ENCODE measurements at regions not wholly inside any gene's neighbourhood (a gene's known extent, or its start where the extent isn't known, plus 50 kb on each side); places are given as distances from the start of the nearest gene placed in this dataset.
A peak's percentile ranks its signal among the peaks of the same experiment; 100 is the strongest.

DNA sequence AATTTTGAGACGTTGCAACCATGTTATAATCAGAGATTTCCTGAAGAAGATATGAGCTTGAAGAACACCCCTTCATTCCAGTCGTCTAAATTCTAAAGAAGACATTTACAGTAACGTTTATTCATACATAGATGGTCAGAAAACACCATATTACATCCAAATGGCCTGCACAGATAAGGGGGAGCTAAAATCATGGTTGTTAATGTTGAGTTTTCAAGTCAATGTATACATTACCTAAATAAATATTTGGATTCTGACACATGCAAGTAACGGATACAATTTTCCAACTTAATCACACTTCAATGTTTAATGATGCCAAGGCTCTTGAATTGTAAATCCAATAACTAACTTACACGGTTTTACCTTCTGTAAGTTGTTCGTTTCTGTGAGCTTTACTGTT, 318.4 kb downstream of the SLC6A15 start:
- no peak for DNase-seq

DNA sequence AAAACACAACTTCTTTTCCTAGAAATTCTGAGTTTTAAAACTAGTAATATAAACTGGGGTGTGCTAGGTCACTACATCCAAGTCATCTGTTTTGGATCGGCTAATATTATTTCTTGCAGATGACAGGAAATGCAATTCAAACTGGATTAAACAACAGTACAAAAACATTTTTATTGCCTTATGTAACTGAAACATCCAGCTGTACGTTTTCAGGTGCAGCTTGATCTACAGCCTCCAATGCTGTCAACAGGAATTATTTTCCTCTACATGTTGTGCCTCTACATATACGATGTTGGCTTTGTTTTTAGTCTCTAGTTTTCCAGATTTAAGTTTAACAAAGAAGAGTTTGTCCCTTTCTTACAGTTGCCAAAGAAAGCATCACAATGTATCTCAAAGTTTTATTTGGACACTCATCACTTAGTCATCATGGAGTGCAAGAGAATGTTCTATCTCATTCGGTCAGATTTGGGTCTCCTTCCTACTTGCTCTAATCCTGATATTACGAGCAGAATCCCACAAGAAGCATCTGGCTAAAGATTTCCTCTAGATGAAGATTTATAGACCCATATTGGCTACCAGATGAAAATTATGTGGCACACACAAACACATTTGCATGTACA, 326.7 kb downstream of the SLC6A15 start:
- DNase-seq = peak; percentile 32

DNA sequence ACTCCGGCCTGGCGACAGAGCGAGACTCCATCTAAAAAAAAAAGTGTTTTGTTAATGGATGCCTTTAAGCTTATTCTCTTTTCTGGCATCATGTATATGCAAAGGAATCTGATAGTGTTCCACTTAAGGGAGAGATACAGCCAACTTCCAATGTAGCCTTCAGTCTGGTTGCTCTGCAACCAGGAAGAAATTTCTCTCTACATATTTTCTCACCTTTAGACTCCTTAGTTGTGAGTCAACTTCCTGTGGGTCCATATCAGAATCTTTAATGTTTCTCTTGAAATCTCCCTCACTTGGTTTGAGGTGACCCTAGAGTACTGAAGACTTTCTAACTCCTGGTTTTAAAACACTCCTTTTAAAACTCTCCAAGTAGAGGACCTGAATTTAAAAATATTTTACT, 340.4 kb downstream of the SLC6A15 start:
- DNase-seq = no peak

DNA sequence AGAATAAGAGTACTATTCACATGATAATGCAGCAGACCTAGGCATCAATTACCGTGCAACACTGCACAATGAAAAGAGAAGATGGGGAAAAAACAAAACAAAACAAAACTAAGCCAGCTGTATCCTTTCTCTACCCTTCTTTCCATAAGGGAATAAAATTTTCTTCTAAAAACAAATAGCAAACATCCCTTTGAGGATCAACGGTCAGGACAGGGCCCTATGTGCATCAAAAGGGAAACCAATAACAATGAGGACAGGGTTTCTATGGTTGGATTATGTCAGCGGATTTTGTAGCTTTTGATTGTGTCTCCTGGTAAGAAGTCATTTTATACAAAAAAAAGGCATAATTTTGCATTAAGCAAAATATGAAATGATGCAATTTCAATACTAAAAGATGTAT, 350.3 kb downstream of the SLC6A15 start:
- no peak for DNase-seq

DNA sequence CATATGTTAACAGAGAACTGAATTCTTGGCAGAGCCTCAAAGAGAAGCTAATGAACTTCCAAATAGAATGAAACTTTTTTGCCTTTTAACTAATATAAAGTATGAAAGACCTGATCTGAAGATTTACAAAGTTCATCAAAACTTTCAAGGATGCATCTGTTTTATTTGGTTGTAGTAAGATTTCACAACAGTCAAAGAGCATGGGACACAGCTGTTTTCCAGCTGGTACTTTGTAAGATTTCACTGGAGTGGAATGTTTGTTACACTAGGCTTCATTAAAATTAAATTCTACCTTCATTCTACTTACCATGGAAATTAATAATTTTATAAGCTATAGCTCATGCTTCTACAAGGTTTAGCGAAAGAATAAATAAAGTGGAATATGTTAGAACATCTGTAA, 351.2 kb downstream of the SLC6A15 start:
- no peak for DNase-seq

DNA sequence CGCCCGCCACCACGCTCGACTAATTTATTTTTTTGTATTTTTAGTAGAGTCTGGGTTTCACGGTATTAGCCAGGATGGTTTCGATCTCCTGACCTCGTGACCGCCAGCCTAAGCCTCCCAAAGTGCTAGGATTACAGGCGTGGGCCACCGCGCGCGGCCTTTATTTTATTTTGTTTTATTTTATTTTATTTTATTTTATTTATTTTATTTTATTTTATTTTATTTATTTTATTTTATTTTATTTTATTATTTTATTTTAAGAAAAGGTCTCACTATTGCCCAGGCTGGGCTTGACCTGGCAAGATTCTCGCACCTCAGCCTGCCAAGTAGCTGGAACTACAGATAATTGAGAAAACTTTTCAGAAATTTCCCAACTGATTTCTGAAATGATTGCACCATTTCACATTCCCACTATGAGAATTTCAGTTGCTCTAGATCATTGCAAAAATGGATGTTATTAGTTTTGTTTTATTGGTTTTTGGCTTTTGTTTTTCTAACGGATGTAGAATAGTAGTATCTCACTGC, 358.3 kb downstream of the SLC6A15 start:
- no peak for DNase-seq

GRCh38 chr12:84553331-84554117, 359.1 kb downstream of the SLC6A15 start:
- DNase-seq = no peak

- no peak for DNase-seq
Measured at GRCh38 chr12:84551373-84551772, 361.2 kb downstream of the SLC6A15 start.

DNA sequence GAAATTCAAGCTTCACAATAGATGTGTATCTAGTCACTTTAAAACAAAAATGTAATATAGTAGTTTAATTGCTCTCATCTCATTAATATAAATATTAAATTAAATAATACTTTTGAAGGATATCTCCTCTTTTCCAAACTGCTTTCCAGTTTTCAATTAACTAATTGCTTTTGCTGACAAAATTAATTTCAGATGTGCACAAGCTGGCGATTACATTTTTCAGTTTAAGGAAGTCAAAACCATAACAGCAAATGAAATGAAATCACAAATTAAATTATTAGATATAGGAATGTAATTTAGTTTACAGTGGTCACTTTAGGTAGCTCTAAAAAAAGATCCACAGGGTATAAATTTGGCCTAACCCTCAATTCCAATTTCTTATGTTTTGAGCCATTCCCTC, 362.1 kb downstream of the SLC6A15 start:
- DNase-seq = no peak

- DNase-seq = peak; percentile 12
Measured at GRCh38 chr12:84542289-84542688, 370.3 kb downstream of the SLC6A15 start.

GRCh38 chr12:84537666-84538065, 374.9 kb downstream of the SLC6A15 start:
- DNase-seq = no peak

- peak; percentile 59 for DNase-seq
Measured at GRCh38 chr12:84512751-84513150, 399.8 kb downstream of the SLC6A15 start.

- no peak for DNase-seq
Measured at GRCh38 chr12:84508851-84509260, 403.7 kb downstream of the SLC6A15 start.

DNA sequence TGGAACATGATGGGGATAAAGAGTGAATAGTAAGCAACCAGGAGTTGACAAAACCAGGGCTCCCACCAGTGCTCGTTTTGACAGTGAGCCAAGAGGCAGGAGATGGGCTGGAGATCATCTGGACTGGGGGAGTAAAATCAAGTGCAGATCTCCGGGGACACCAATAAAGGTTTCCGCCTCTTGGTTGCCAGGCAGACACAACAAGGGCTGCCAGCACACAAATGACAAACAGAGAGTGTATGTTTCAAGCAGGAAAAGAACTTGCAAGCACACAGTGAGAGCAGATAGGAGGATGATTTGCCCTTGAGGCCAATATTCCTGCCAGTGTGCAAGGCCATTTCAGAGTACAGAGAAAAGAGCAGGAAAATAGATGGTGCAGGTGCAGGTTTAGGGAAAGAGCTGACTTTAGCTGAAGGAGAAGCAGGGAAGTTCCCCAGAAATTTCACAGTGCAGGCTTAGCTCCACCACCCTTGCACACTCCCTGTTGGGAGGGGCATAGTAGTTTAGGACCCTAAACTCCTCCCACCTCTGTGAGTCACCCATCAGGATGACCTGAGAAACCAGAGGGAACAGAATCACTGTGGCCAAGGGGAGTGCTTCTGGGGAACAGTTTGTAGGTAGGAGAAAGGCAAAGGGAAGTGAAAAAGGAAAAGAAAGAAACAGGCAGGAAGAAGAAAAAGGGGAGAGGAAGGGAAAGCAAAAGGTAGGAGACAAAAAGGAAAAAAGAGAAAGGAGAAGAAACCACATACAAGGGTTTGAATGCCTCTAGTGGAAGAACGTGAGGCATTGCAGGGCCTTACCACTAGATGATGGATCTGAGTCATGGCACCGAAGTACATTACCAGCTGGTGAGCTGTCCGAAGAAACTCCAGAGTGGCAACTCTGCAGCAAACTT, 404.4 kb downstream of the SLC6A15 start:
- peak; percentile 84 for DNase-seq

DNA sequence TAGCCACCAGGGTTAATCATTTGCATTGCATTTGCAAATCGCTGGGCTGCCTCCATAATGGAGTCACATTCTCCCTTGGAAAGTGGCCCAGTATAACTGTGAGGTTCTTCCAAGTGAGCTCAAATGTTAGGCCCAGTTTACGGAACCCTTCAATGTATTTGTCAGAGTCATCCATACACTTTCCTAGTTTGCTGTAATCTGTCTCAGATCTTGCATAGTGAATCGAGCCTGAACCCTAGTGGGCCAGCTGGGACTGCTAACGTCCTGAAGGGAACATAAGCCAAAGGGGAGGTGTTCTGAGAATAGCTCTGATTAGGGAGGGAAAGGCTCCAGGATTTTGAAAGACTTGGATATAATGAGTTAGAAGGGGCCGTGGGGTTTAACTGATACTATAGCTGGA, 406.3 kb downstream of the SLC6A15 start:
- DNase-seq = peak; percentile 12

GRCh38 chr12:84502907-84503787, 409.5 kb downstream of the SLC6A15 start:
- peak; percentile 74 for DNase-seq

- no peak for DNase-seq
Measured at GRCh38 chr12:84502180-84502860, 410.3 kb downstream of the SLC6A15 start.

GRCh38 chr12:84497819-84498218, 414.8 kb downstream of the SLC6A15 start:
- DNase-seq = peak; percentile 58

GRCh38 chr12:84495711-84496110, 416.9 kb downstream of the SLC6A15 start:
- no peak for DNase-seq

GRCh38 chr12:84492351-84492883, 420.2 kb downstream of the SLC6A15 start:
- DNase-seq = no peak

DNA sequence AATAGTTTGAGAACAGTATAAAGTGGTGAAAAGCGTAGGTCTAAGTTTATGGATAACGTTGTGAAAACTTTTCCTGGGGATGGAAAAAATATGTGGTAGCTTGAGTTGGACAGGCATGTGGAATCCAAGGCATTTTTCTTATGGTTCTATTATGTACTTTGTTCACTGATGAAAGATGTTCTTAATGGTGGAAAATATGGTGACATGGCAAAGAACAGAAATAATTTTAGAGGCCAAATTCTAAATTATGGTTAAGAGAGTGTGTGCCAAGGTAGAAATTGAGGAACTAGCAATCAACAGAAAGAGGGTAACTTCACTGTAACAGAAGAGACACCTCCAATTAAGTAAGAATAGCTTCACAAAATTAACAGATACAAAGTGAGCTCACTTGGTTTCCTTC, 427.8 kb downstream of the SLC6A15 start:
- no peak for DNase-seq

Measured in fibroblast of upper back skin (primary cell).